Endodermal cell (in vitro differentiated cells): ENCODE measurements at regions not wholly inside any gene's neighbourhood (a gene's known extent, or its start where the extent isn't known, plus 50 kb on each side); places are given as distances from the start of the nearest gene placed in this dataset.

Source experiments
- DNase-seq: peaks from one replicate; pipeline ENCODE4 v3.0.0-alpha.2; 2017
- H3K27ac ChIP-seq: 2 replicates; pipeline ENCODE4 v1.5.1; 2013; ENCODE audit warnings: mild to moderate bottlenecking, low read depth, low read length, moderate library complexity
- H3K27me3 ChIP-seq: 2 replicates; pipeline ENCODE4 v1.6.1; 2013; ENCODE audit warnings: mild to moderate bottlenecking, low read length, moderate library complexity; ENCODE audit not compliant: insufficient read depth, control insufficient read depth, poor library complexity, severe bottlenecking
- H3K36me3 ChIP-seq: 2 replicates; pipeline ENCODE4 v1.7.0; 2013; ENCODE audit warnings: mild to moderate bottlenecking, low read length, moderate library complexity; ENCODE audit not compliant: control insufficient read depth, insufficient read depth
- H3K4me1 ChIP-seq: one replicate; pipeline ENCODE4 v1.7.0; 2013; ENCODE audit warnings: low read length; ENCODE audit not compliant: control insufficient read depth, insufficient read depth
- H3K4me3 ChIP-seq: 2 replicates; pipeline ENCODE4 v1.5.1; 2013; ENCODE audit warnings: mild to moderate bottlenecking, low read length, moderate library complexity
- H3K9ac ChIP-seq: 2 replicates; pipeline ENCODE4 v1.6.1; 2013; ENCODE audit warnings: mild to moderate bottlenecking, low read length, moderate library complexity; ENCODE audit not compliant: poor library complexity, severe bottlenecking; ENCODE audit errors: extremely low read depth
- H3K9me3 ChIP-seq: 2 replicates; pipeline ENCODE4 v1.6.1; 2013; ENCODE audit warnings: mild to moderate bottlenecking, low read length, moderate library complexity; ENCODE audit not compliant: control insufficient read depth
- H3K27ac Mint-ChIP-seq: 2 replicates; pipeline ENCODE4 v1.8.0; 2020; ENCODE audit warnings: mixed read lengths
- H3K27me3 Mint-ChIP-seq: 2 replicates; pipeline ENCODE4 v1.8.0; 2021; ENCODE audit warnings: mild to moderate bottlenecking, mixed read lengths; ENCODE audit not compliant: insufficient read depth
- H3K36me3 Mint-ChIP-seq: 2 replicates; pipeline ENCODE4 v1.8.0; 2020; ENCODE audit warnings: low read depth, mixed read lengths
- H3K4me1 Mint-ChIP-seq: 2 replicates; pipeline ENCODE4 v1.8.0; 2020; ENCODE audit warnings: mixed read lengths
- H3K4me3 Mint-ChIP-seq: 2 replicates; pipeline ENCODE4 v1.8.0; 2020; ENCODE audit warnings: mild to moderate bottlenecking, moderate library complexity, mixed read lengths
- H3K9me3 Mint-ChIP-seq: 2 replicates; pipeline ENCODE4 v1.8.0; 2020; ENCODE audit warnings: mild to moderate bottlenecking, mixed read lengths
- CTCF ChIP-seq: fragments of 200-600 bp; sonication (generic); conservative IDR thresholded peaks from 2 replicates; pipeline ENCODE4 v1.5.0; 2021; ENCODE audit warnings: antibody characterized with exemption, mild to moderate bottlenecking
- WGBS, 2 experiments: methylation state at CpG; one replicate each; pipeline versions ENCODE4 v1.1.5 to v1.1.7; 2013; ENCODE audit warnings: missing lambda C conversion rate in 2 of 2, mixed read lengths in 1 of 2; ENCODE audit not compliant: insufficient coverage in 1 of 2, insufficient read length in 1 of 2; 5-methylcytosine and 5-hydroxymethylcytosine counted together

- Histone ChIP-seq H3K4me1 (no peaks in the 10 kb centered on the region), H3K4me3 (no peak overlapping the region), H3K27me3 (no peaks in the 10 kb centered on the region), H3K36me3 (no peaks in the 10 kb centered on the region), H3K9ac (no peak overlapping the region), H3K27ac (no peak overlapping the region), H3K9me3 (no peaks in the 10 kb centered on the region)
- Mint-ChIP-seq H3K36me3 (no peaks in the 10 kb centered on the region), H3K4me1 (peaks cover under 1% of the 10 kb centered on the region), H3K27me3 (no peaks in the 10 kb centered on the region), H3K27ac (no peak overlapping the region), H3K9me3 (no peaks in the 10 kb centered on the region), H3K4me3 (no peak overlapping the region)
- TF ChIP-seq CTCF = no peak
- WGBS, 2 experiments = 96 to 100% methylated on average over 1 of the region's 1 CpG
- no peak for DNase-seq
These were observed 91.6 kb upstream of the LIMCH1 start for GRCh38 chr4:41446391-41446790.

- Histone ChIP-seq H3K27ac (no peak overlapping the region), H3K36me3 (no peaks in the 10 kb centered on the region), H3K9ac (no peak overlapping the region), H3K9me3 (no peaks in the 10 kb centered on the region), H3K27me3 (no peaks in the 10 kb centered on the region), H3K4me3 (no peak overlapping the region), H3K4me1 (no peaks in the 10 kb centered on the region)
- TF ChIP-seq CTCF = peak; percentile 35
- Mint-ChIP-seq H3K27me3 (peaks cover 2% of the 10 kb centered on the region), H3K36me3 (no peaks in the 10 kb centered on the region), H3K9me3 (no peaks in the 10 kb centered on the region), H3K27ac (no peak overlapping the region), H3K4me1 (peaks cover 6% of the 10 kb centered on the region), H3K4me3 (no peak overlapping the region)
- no peak for DNase-seq
- 93 to 95% methylated on average over 7 to 11 of the region's 11 CpGs for WGBS, 2 experiments
These were observed 90.8 kb upstream of the LIMCH1 start for GRCh38 chr4:41446981-41447725.

- H3K9me3 Mint-ChIP-seq = no peaks in the 10 kb centered on the region
These were observed 89.0 kb upstream of the LIMCH1 start for GRCh38 chr4:41448934-41449333.

More at GRCh38 chr4:41448934-41449333, 89.0 kb upstream of the LIMCH1 start:
- 88 to 89% methylated on average over 7 of the region's 7 CpGs for WGBS, 2 experiments
- no peaks in the 10 kb centered on the region for H3K9me3 ChIP-seq
- Mint-ChIP-seq H3K36me3 (no peaks in the 10 kb centered on the region), H3K27ac (no peak overlapping the region), H3K4me3 (no peak overlapping the region), H3K4me1 (peaks cover 14% of the 10 kb centered on the region), H3K27me3 (peaks cover 3% of the 10 kb centered on the region)
- H3K27me3 ChIP-seq = no peaks in the 10 kb centered on the region
- no peak overlapping the region for H3K27ac ChIP-seq
- no peak for DNase-seq
- H3K4me1 ChIP-seq = peaks cover 2% of the 10 kb centered on the region
- no peak overlapping the region for H3K9ac ChIP-seq
- no peak overlapping the region for H3K4me3 ChIP-seq
- no peak for TF ChIP-seq CTCF
- H3K36me3 ChIP-seq = no peaks in the 10 kb centered on the region
